GM23338 (cell line): ENCODE measurements at regions not wholly inside any gene's neighbourhood (a gene's known extent, or its start where the extent isn't known, plus 50 kb on each side); places are given as distances from the start of the nearest gene placed in this dataset.

Experiments
- ATAC-seq: fragments of 200-7000 bp; cut with Tn5 transposase; 3 replicates; pipeline ENCODE4 v1.9.1; 2020
- DNase-seq: peaks from one replicate; pipeline ENCODE4 v3.0.0-alpha.2; 2015; ENCODE audit warnings: low spot score
- H2AFZ ChIP-seq: fragments of 200-600 bp; sonication (generic); 2 replicates; pipeline ENCODE4 v1.8.0; 2016; ENCODE audit warnings: antibody characterized with exemption, mild to moderate bottlenecking, moderate library complexity
- H3F3A ChIP-seq: fragments of 200-600 bp; sonication (generic); replicated peaks from 2 replicates; pipeline ENCODE4 v1.8.0; 2017; ENCODE audit warnings: antibody characterized with exemption, mixed run types, low read depth
- H3K27ac ChIP-seq: fragments of 200-600 bp; sonication (generic); 2 replicates; pipeline ENCODE4 v1.6.1; 2016; ENCODE audit warnings: low read depth
- H3K27me3 ChIP-seq: fragments of 200-600 bp; sonication (generic); 2 replicates; pipeline ENCODE4 v1.8.0; 2016; ENCODE audit warnings: mild to moderate bottlenecking, mixed run types, moderate library complexity; ENCODE audit not compliant: insufficient read depth
- H3K36me3 ChIP-seq: fragments of 200-600 bp; sonication (generic); 2 replicates; pipeline ENCODE4 v1.8.0; 2016; ENCODE audit warnings: mild to moderate bottlenecking; ENCODE audit not compliant: insufficient read depth
- H3K4me1 ChIP-seq: fragments of 200-600 bp; sonication (generic); 2 replicates; pipeline ENCODE4 v1.8.0; 2016; ENCODE audit warnings: mild to moderate bottlenecking, moderate library complexity; ENCODE audit not compliant: insufficient read depth
- H3K4me2 ChIP-seq: fragments of 200-600 bp; sonication (generic); 2 replicates; pipeline ENCODE4 v1.7.1; 2017; ENCODE audit warnings: mixed run types
- H3K4me3 ChIP-seq: fragments of 200-600 bp; sonication (generic); 2 replicates; pipeline ENCODE4 v1.6.1; 2016; ENCODE audit warnings: mixed run types
- H3K79me2 ChIP-seq: fragments of 200-600 bp; sonication (generic); replicated peaks from 2 replicates; pipeline ENCODE4 v1.8.0; 2017; ENCODE audit warnings: mild to moderate bottlenecking; ENCODE audit not compliant: insufficient read depth
- H3K9me2 ChIP-seq: fragments of 200-600 bp; sonication (generic); 2 replicates; pipeline ENCODE4 v1.8.0; 2017; ENCODE audit not compliant: insufficient read depth
- H4K20me1 ChIP-seq: fragments of 200-600 bp; sonication (generic); replicated peaks from 2 replicates; pipeline ENCODE4 v1.8.0; 2017; ENCODE audit warnings: mild to moderate bottlenecking; ENCODE audit not compliant: insufficient read depth
- H3K27ac Mint-ChIP-seq: 2 replicates; pipeline ENCODE4 v1.8.0; 2020; ENCODE audit warnings: inconsistent platforms, mild to moderate bottlenecking, moderate library complexity, mixed read lengths
- H3K27me3 Mint-ChIP-seq: 3 replicates; pipeline ENCODE4 v1.8.0; 2022; ENCODE audit warnings: low read depth, mild to moderate bottlenecking, moderate library complexity, mixed read lengths, inconsistent platforms; ENCODE audit not compliant: insufficient read depth, poor library complexity
- H3K36me3 Mint-ChIP-seq: 3 replicates; pipeline ENCODE4 v1.8.0; 2021; ENCODE audit warnings: low read depth, mild to moderate bottlenecking, inconsistent platforms, moderate library complexity, mixed read lengths
- H3K4me1 Mint-ChIP-seq: 3 replicates; pipeline ENCODE4 v1.8.0; 2020; ENCODE audit warnings: mild to moderate bottlenecking, inconsistent platforms, mixed read lengths
- H3K4me3 Mint-ChIP-seq: 3 replicates; pipeline ENCODE4 v1.8.0; 2021; ENCODE audit warnings: moderate library complexity, mild to moderate bottlenecking, inconsistent platforms, mixed read lengths
- H3K9me3 Mint-ChIP-seq: 3 replicates; pipeline ENCODE4 v1.8.0; 2020; ENCODE audit warnings: moderate library complexity, mild to moderate bottlenecking, inconsistent platforms, mixed read lengths
- CREB1 ChIP-seq: fragments of 250-450 bp; sonication (Bioruptor Pico); IDR thresholded peaks from 2 replicates; pipeline ENCODE4 v1.5.0; 2020; ENCODE audit warnings: low read depth, mild to moderate bottlenecking, moderate library complexity
- EZH2 ChIP-seq: fragments of 200-600 bp; sonication (generic); IDR thresholded peaks from one replicate; pipeline ENCODE4 v1.8.0; 2017; ENCODE audit warnings: antibody characterized with exemption, mild to moderate bottlenecking, low read depth; ENCODE audit not compliant: unreplicated experiment
- EZH2phosphoT487 ChIP-seq: fragments of 200-600 bp; sonication (generic); IDR thresholded peaks from one replicate; pipeline ENCODE4 v1.8.1; 2018; ENCODE audit warnings: antibody characterized with exemption; ENCODE audit not compliant: unreplicated experiment
- JUNB ChIP-seq: IDR thresholded peaks from one replicate; pipeline ENCODE4 v1.6.1; 2016; ENCODE audit warnings: antibody characterized with exemption; ENCODE audit not compliant: unreplicated experiment
- NANOG ChIP-seq: IDR thresholded peaks from 2 replicates; pipeline ENCODE4 v1.6.1; 2016; ENCODE audit warnings: antibody characterized with exemption, borderline replicate concordance
- POLR2AphosphoS5 ChIP-seq: IDR thresholded peaks from 2 replicates; pipeline ENCODE4 v1.6.1; 2016; ENCODE audit warnings: antibody characterized with exemption, low read depth
- STAT1 ChIP-seq: IDR thresholded peaks from one replicate; pipeline ENCODE4 v1.6.1; 2016; ENCODE audit warnings: antibody characterized with exemption; ENCODE audit not compliant: unreplicated experiment
- ZNF114 ChIP-seq: fragments of 250-450 bp; sonication (Bioruptor Pico); IDR thresholded peaks from 2 replicates; pipeline ENCODE4 v1.5.0; 2020; ENCODE audit warnings: mild to moderate bottlenecking, moderate library complexity
- ZNF331 ChIP-seq: fragments of 250-450 bp; sonication (Bioruptor Pico); IDR thresholded peaks from 2 replicates; pipeline ENCODE4 v1.5.0; 2020; ENCODE audit warnings: low read depth, mild to moderate bottlenecking, moderate library complexity
- TF ChIP-seq, protein P1 (sequence below), 2 experiments: fragments of 200-600 bp in 1 of 2; sonication (generic) in 1 of 2; conservative IDR thresholded peaks; 2 replicates each; pipeline versions ENCODE4 v1.5.1 to v1.6.1; 2016 to 2017; ENCODE audit warnings: antibody characterized with exemption in 2 of 2, low read depth in 2 of 2, mild to moderate bottlenecking in 2 of 2, moderate library complexity in 1 of 2
- TF ChIP-seq, protein P2 (sequence below): IDR thresholded peaks from one replicate; pipeline ENCODE4 v1.6.1; 2018; ENCODE audit warnings: antibody characterized with exemption; ENCODE audit not compliant: unreplicated experiment
- TF ChIP-seq, protein P3 (sequence below): fragments of 250-450 bp; sonication (Bioruptor Pico); IDR thresholded peaks from 2 replicates; pipeline ENCODE4 v1.5.0; 2020; ENCODE audit warnings: mild to moderate bottlenecking, moderate library complexity
- TF ChIP-seq, protein P4 (sequence below): IDR thresholded peaks from 2 replicates; pipeline ENCODE4 v1.6.1; 2016; ENCODE audit warnings: antibody characterized with exemption

DNA sequence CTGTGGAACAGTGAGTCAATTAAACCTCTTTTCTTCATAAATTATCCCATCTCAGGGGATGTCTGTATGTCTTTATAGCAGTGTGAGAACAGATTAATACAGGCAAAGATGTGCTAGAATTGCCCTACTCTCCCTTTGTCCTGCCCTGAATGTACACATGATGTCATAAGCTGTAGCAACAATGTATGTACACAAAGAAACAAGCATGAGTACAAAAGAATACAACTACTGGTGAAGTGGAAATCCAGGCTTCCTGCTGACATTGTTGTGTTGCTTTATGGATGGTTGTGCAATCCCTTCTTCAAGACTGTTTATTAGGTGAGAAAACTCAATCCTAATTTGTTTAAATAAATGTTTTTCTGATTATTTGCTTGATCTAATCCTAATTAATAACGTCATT is 446.6 kb downstream of the DSC3 start:
- Histone ChIP-seq H2AFZ (peak overlapping the region; percentile 64; the same call in 1 of the 2 replicates), H3K4me2 (no peak overlapping the region), H3K79me2 (no peaks in the 10 kb centered on the region), H4K20me1 (no peaks in the 10 kb centered on the region), H3K4me3 (no peak overlapping the region), H3F3A (no peaks in the 10 kb centered on the region), H3K27me3 (no peaks in the 10 kb centered on the region), H3K9me2 (no peaks in the 10 kb centered on the region), H3K4me1 (no peaks in the 10 kb centered on the region), H3K27ac (no peak overlapping the region), H3K36me3 (no peaks in the 10 kb centered on the region)
- ATAC-seq, result no peak
- H3K27ac Mint-ChIP-seq, result peak overlapping the region; percentile 16; the same call in 1 of the 2 replicates
- TF ChIP-seq, protein P1, sequence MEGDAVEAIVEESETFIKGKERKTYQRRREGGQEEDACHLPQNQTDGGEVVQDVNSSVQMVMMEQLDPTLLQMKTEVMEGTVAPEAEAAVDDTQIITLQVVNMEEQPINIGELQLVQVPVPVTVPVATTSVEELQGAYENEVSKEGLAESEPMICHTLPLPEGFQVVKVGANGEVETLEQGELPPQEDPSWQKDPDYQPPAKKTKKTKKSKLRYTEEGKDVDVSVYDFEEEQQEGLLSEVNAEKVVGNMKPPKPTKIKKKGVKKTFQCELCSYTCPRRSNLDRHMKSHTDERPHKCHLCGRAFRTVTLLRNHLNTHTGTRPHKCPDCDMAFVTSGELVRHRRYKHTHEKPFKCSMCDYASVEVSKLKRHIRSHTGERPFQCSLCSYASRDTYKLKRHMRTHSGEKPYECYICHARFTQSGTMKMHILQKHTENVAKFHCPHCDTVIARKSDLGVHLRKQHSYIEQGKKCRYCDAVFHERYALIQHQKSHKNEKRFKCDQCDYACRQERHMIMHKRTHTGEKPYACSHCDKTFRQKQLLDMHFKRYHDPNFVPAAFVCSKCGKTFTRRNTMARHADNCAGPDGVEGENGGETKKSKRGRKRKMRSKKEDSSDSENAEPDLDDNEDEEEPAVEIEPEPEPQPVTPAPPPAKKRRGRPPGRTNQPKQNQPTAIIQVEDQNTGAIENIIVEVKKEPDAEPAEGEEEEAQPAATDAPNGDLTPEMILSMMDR (conservative IDR thresholded peaks at IDR 0.05; ENCODE audit: low read depth in 2 of 2), result no peak
- TF ChIP-seq JUNB, result no peak
- TF ChIP-seq, protein P2, sequence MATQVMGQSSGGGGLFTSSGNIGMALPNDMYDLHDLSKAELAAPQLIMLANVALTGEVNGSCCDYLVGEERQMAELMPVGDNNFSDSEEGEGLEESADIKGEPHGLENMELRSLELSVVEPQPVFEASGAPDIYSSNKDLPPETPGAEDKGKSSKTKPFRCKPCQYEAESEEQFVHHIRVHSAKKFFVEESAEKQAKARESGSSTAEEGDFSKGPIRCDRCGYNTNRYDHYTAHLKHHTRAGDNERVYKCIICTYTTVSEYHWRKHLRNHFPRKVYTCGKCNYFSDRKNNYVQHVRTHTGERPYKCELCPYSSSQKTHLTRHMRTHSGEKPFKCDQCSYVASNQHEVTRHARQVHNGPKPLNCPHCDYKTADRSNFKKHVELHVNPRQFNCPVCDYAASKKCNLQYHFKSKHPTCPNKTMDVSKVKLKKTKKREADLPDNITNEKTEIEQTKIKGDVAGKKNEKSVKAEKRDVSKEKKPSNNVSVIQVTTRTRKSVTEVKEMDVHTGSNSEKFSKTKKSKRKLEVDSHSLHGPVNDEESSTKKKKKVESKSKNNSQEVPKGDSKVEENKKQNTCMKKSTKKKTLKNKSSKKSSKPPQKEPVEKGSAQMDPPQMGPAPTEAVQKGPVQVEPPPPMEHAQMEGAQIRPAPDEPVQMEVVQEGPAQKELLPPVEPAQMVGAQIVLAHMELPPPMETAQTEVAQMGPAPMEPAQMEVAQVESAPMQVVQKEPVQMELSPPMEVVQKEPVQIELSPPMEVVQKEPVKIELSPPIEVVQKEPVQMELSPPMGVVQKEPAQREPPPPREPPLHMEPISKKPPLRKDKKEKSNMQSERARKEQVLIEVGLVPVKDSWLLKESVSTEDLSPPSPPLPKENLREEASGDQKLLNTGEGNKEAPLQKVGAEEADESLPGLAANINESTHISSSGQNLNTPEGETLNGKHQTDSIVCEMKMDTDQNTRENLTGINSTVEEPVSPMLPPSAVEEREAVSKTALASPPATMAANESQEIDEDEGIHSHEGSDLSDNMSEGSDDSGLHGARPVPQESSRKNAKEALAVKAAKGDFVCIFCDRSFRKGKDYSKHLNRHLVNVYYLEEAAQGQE, result no peak
- no peak for TF ChIP-seq EZH2
- TF ChIP-seq, protein P3, sequence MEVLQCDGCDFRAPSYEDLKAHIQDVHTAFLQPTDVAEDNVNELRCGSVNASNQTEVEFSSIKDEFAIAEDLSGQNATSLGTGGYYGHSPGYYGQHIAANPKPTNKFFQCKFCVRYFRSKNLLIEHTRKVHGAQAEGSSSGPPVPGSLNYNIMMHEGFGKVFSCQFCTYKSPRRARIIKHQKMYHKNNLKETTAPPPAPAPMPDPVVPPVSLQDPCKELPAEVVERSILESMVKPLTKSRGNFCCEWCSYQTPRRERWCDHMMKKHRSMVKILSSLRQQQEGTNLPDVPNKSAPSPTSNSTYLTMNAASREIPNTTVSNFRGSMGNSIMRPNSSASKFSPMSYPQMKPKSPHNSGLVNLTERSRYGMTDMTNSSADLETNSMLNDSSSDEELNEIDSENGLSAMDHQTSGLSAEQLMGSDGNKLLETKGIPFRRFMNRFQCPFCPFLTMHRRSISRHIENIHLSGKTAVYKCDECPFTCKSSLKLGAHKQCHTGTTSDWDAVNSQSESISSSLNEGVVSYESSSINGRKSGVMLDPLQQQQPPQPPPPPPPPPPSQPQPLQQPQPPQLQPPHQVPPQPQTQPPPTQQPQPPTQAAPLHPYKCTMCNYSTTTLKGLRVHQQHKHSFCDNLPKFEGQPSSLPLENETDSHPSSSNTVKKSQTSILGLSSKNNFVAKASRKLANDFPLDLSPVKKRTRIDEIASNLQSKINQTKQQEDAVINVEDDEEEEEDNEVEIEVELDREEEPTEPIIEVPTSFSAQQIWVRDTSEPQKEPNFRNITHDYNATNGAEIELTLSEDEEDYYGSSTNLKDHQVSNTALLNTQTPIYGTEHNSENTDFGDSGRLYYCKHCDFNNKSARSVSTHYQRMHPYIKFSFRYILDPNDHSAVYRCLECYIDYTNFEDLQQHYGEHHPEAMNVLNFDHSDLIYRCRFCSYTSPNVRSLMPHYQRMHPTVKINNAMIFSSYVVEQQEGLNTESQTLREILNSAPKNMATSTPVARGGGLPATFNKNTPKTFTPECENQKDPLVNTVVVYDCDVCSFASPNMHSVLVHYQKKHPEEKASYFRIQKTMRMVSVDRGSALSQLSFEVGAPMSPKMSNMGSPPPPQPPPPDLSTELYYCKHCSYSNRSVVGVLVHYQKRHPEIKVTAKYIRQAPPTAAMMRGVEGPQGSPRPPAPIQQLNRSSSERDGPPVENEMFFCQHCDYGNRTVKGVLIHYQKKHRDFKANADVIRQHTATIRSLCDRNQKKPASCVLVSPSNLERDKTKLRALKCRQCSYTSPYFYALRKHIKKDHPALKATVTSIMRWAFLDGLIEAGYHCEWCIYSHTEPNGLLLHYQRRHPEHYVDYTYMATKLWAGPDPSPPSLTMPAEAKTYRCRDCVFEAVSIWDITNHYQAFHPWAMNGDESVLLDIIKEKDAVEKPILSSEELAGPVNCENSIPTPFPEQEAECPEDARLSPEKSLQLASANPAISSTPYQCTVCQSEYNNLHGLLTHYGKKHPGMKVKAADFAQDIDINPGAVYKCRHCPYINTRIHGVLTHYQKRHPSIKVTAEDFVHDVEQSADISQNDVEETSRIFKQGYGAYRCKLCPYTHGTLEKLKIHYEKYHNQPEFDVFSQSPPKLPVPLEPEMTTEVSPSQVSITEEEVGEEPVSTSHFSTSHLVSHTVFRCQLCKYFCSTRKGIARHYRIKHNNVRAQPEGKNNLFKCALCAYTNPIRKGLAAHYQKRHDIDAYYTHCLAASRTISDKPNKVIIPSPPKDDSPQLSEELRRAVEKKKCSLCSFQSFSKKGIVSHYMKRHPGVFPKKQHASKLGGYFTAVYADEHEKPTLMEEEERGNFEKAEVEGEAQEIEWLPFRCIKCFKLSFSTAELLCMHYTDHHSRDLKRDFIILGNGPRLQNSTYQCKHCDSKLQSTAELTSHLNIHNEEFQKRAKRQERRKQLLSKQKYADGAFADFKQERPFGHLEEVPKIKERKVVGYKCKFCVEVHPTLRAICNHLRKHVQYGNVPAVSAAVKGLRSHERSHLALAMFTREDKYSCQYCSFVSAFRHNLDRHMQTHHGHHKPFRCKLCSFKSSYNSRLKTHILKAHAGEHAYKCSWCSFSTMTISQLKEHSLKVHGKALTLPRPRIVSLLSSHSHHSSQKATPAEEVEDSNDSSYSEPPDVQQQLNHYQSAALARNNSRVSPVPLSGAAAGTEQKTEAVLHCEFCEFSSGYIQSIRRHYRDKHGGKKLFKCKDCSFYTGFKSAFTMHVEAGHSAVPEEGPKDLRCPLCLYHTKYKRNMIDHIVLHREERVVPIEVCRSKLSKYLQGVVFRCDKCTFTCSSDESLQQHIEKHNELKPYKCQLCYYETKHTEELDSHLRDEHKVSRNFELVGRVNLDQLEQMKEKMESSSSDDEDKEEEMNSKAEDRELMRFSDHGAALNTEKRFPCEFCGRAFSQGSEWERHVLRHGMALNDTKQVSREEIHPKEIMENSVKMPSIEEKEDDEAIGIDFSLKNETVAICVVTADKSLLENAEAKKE (CRISPR knock-in tag), result no peak
- no peak for TF ChIP-seq NANOG
- no peak for TF ChIP-seq EZH2phosphoT487
- TF ChIP-seq, protein P4, sequence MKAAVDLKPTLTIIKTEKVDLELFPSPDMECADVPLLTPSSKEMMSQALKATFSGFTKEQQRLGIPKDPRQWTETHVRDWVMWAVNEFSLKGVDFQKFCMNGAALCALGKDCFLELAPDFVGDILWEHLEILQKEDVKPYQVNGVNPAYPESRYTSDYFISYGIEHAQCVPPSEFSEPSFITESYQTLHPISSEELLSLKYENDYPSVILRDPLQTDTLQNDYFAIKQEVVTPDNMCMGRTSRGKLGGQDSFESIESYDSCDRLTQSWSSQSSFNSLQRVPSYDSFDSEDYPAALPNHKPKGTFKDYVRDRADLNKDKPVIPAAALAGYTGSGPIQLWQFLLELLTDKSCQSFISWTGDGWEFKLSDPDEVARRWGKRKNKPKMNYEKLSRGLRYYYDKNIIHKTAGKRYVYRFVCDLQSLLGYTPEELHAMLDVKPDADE, result no peak
- TF ChIP-seq STAT1, result no peak
- no peak for TF ChIP-seq ZNF331 (CRISPR knock-in tag)
- no peak for TF ChIP-seq CREB1 (CRISPR knock-in tag)
- no peak for TF ChIP-seq ZNF114 (CRISPR knock-in tag)
- no peak for TF ChIP-seq POLR2AphosphoS5
- H3K27me3 Mint-ChIP-seq, result no peaks in the 10 kb centered on the region
- DNase-seq, result no peak
- H3K4me3 Mint-ChIP-seq, result no peak overlapping the region
- H3K9me3 Mint-ChIP-seq, result no peaks in the 10 kb centered on the region
- H3K4me1 Mint-ChIP-seq, result peaks cover 6% of the 10 kb centered on the region; the same call in 2 of the 3 replicates
- no peaks in the 10 kb centered on the region for H3K36me3 Mint-ChIP-seq
